GM21737 (cell line): ENCODE measurements at regions not wholly inside any gene's neighbourhood (a gene's known extent, or its start where the extent isn't known, plus 50 kb on each side); places are given as distances from the start of the nearest gene placed in this dataset.
"Not testable (repeated sequence)": the region's sequence is repeated elsewhere in the genome, so short reads cannot be mapped to it uniquely, and the experiment has no call there.

Experiments
- ATAC-seq: cut with Tn5 transposase; IDR thresholded peaks from one replicate; pipeline ENCODE4 v1.9.1; 2021; ENCODE audit warnings: mild to moderate bottlenecking, moderate library complexity; ENCODE audit not compliant: unreplicated experiment

- ATAC-seq, result no peak
These were observed 90.6 kb upstream of the CIBAR2 start for GRCh38 chr16:85202631-85203461.

- no peak for ATAC-seq
These were observed 91.2 kb upstream of the CIBAR2 start for GRCh38 chr16:85203462-85203813.

- ATAC-seq, result no peak
These were observed 92.2 kb upstream of the CIBAR2 start for GRCh38 chr16:85204242-85205010.

GRCh38 chr16:85205257-85205656 is 93.0 kb upstream of the CIBAR2 start:
- ATAC-seq, result not testable (repeated sequence)

GRCh38 chr16:85205747-85206471 is 93.6 kb upstream of the CIBAR2 start:
- ATAC-seq, result no peak

GRCh38 chr16:85206472-85207356 is 94.4 kb upstream of the CIBAR2 start:
- no peak for ATAC-seq

GRCh38 chr16:85207357-85207921 is 95.2 kb upstream of the CIBAR2 start:
- no peak for ATAC-seq

- ATAC-seq, result no peak
These were observed 95.9 kb upstream of the CIBAR2 start for GRCh38 chr16:85208181-85208580.

- ATAC-seq, result no peak
These were observed 96.6 kb upstream of the CIBAR2 start for GRCh38 chr16:85208643-85209520.

GRCh38 chr16:85209526-85210121 is 97.4 kb upstream of the CIBAR2 start:
- no peak for ATAC-seq

GRCh38 chr16:85210423-85211169 is 98.3 kb upstream of the CIBAR2 start:
- ATAC-seq, result no peak

- ATAC-seq, result no peak
These were observed 99.1 kb upstream of the CIBAR2 start for GRCh38 chr16:85211271-85211801.

GRCh38 chr16:85213926-85214675 is 101.8 kb upstream of the CIBAR2 start:
- no peak for ATAC-seq

GRCh38 chr16:85215478-85216118 is 103.3 kb upstream of the CIBAR2 start:
- no peak for ATAC-seq

GRCh38 chr16:85216522-85217375 is 104.5 kb upstream of the CIBAR2 start:
- ATAC-seq, result no peak
